GM13977 (cell line): ENCODE measurements at regions not wholly inside any gene's neighbourhood (a gene's known extent, or its start where the extent isn't known, plus 50 kb on each side); places are given as distances from the start of the nearest gene placed in this dataset.

Experiments used
- DNase-seq: peaks from one replicate; pipeline ENCODE4 v3.0.0; 2012; ENCODE audit warnings: low spot score
- CTCF ChIP-seq: IDR thresholded peaks from 2 replicates; pipeline ENCODE4 v1.5.1; 2012; ENCODE audit warnings: mild to moderate bottlenecking, control low read depth; ENCODE audit not compliant: insufficient read depth; ENCODE audit errors: extremely low read depth, missing control alignments
- in situ Hi-C: fragments of 300-500 bp; cut with MboI; formaldehyde crosslinking; loops from one replicate; pipeline ENCODE4 v1.12.0; 2022; ENCODE audit warnings: low sequenced_read_pairs, low pct_unique_long_range_greater_than_20kb, mixed read lengths, inconsistent platforms; ENCODE audit not compliant: unreplicated experiment

GRCh38 chr13:39956036-39956435 lies 300.6 kb downstream of the COG6 start:
- in situ Hi-C loops: no loop called here
- TF ChIP-seq CTCF: no peak
- peak; percentile 31 for DNase-seq

- no peak for TF ChIP-seq CTCF
- in situ Hi-C loops: no loop called here
- no peak for DNase-seq
Measured at GRCh38 chr13:39957868-39958677, 302.6 kb downstream of the COG6 start.

DNA sequence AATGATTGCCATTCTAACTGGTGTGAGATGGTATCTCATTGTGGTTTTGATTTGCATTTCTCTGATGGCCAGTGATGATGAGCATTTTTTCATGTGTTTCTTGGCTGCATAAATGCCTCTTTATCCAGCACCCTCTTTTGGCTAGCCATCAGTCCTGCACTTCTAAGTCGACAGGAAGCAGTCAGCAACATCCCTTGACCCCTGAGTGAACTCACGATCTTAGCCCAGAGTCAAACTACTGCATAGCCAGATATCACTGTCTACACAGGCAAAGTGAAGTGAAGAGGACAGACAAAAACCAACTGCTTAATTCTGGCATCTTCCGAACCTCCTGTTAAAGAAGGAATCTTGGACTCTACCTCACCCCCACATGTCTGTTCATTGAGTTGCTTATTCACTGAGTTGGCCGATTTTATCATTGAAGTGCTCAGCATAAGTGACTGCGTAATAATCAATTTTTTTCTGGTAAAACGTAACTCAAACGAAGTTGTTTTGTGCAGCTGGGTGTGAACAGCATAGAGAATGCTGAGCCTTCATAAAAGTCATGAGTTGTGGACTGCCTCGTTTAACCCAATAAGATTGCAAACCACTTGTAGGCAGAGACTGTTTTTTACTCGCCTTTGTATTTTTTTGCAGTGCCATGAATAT lies 304.2 kb downstream of the COG6 start:
- no peak for DNase-seq
- in situ Hi-C loops: no loop called here
- TF ChIP-seq CTCF: no peak

DNA sequence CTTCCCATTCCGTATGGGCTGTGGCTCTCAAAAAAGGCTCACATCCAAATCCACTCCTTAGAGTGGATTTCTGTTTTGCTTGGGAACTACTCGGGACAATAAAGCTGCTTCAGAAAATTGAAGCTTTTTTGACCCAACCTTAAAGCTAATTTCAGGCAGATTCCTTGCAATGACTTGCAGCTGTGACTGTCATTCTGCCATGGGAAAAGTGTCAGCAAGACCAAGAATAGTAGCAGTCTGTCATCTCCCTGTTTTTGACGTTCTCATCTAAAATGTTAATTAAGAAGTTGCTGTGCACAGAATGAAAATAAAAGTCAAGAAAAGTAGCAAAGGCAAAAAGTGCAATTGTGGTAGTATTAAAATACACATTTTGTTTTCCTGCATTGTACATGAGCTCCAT lies 304.7 kb downstream of the COG6 start:
- TF ChIP-seq CTCF: no peak

GRCh38 chr13:39961036-39961435 lies 305.6 kb downstream of the COG6 start:
- no peak for TF ChIP-seq CTCF
- DNase-seq: no peak
- in situ Hi-C loops: no loop called here

More for the DNA sequence above, 304.7 kb downstream of the COG6 start:
- DNase-seq: no peak
- in situ Hi-C loops: no loop called here

GRCh38 chr13:39963612-39964011 lies 308.1 kb downstream of the COG6 start:
- no peak for TF ChIP-seq CTCF
- DNase-seq: no peak
- in situ Hi-C loops: no loop called here
